NCI-H1436 treated with DMSO at 0.1 percent for 48 hours (cell line): ENCODE measurements at regions not wholly inside any gene's neighbourhood (a gene's known extent, or its start where the extent isn't known, plus 50 kb on each side); places are given as distances from the start of the nearest gene placed in this dataset.

Experiments
- DNase-seq: peaks from one replicate; lab custom pipeline; 2025; lab: John Stamatoyannopoulos, UW

- no peak for DNase-seq
Measured at GRCh38 chr3:30263925-30264313, 342.5 kb upstream of the TGFBR2 start.

GRCh38 chr3:30266524-30266923 lies 339.9 kb upstream of the TGFBR2 start:
- no peak for DNase-seq

GRCh38 chr3:30268288-30268687 lies 338.1 kb upstream of the TGFBR2 start:
- no peak for DNase-seq

GRCh38 chr3:30269751-30270445 lies 336.5 kb upstream of the TGFBR2 start:
- DNase-seq = no peak

GRCh38 chr3:30271781-30272180 lies 334.6 kb upstream of the TGFBR2 start:
- no peak for DNase-seq

GRCh38 chr3:30273304-30274072 lies 332.9 kb upstream of the TGFBR2 start:
- DNase-seq = no peak

GRCh38 chr3:30277494-30277893 lies 328.9 kb upstream of the TGFBR2 start:
- DNase-seq = no peak

- DNase-seq = no peak
Measured at GRCh38 chr3:30281526-30281925, 324.9 kb upstream of the TGFBR2 start.

- no peak for DNase-seq
Measured at GRCh38 chr3:30282154-30282696, 324.2 kb upstream of the TGFBR2 start.

- DNase-seq = no peak
Measured at GRCh38 chr3:30285188-30286006, 321.0 kb upstream of the TGFBR2 start.

GRCh38 chr3:30286007-30286669 lies 320.3 kb upstream of the TGFBR2 start:
- DNase-seq = no peak

- no peak for DNase-seq
Measured at GRCh38 chr3:30286811-30287210, 319.6 kb upstream of the TGFBR2 start.

GRCh38 chr3:30288830-30289229 lies 317.6 kb upstream of the TGFBR2 start:
- no peak for DNase-seq

- no peak for DNase-seq
Measured at GRCh38 chr3:30289324-30289723, 317.1 kb upstream of the TGFBR2 start.

- DNase-seq = no peak
Measured at GRCh38 chr3:30289766-30290165, 316.6 kb upstream of the TGFBR2 start.

GRCh38 chr3:30290479-30290878 lies 315.9 kb upstream of the TGFBR2 start:
- no peak for DNase-seq

GRCh38 chr3:30292192-30292893 lies 314.1 kb upstream of the TGFBR2 start:
- no peak for DNase-seq

- DNase-seq = no peak
Measured at GRCh38 chr3:30293621-30294240, 312.7 kb upstream of the TGFBR2 start.

GRCh38 chr3:30294241-30294667 lies 312.1 kb upstream of the TGFBR2 start:
- DNase-seq = no peak

GRCh38 chr3:30297112-30297511 lies 309.3 kb upstream of the TGFBR2 start:
- DNase-seq = no peak
